HUES6 (cell line): ENCODE measurements at regions not wholly inside any gene's neighbourhood (a gene's known extent, or its start where the extent isn't known, plus 50 kb on each side); places are given as distances from the start of the nearest gene placed in this dataset.

Source experiments
- H3K27ac ChIP-seq: 2 replicates; pipeline ENCODE4 v1.7.0; 2013; ENCODE audit warnings: low read depth, mild to moderate bottlenecking, low read length, inconsistent platforms
- H3K27me3 ChIP-seq: 2 replicates; pipeline ENCODE4 v1.6.1; 2013; ENCODE audit warnings: low read length; ENCODE audit not compliant: control insufficient read depth, insufficient read depth
- H3K36me3 ChIP-seq: 2 replicates; pipeline ENCODE4 v1.6.1; 2013; ENCODE audit warnings: low read length; ENCODE audit not compliant: control insufficient read depth, insufficient read depth
- H3K4me1 ChIP-seq: 2 replicates; pipeline ENCODE4 v1.6.1; 2013; ENCODE audit warnings: low read length; ENCODE audit not compliant: control insufficient read depth, insufficient read depth
- H3K4me3 ChIP-seq: 2 replicates; pipeline ENCODE4 v1.5.1; 2013; ENCODE audit warnings: low read depth, low read length
- H3K9ac ChIP-seq: one replicate; pipeline ENCODE4 v1.6.1; 2013; ENCODE audit warnings: mild to moderate bottlenecking, low read length
- H3K9me3 ChIP-seq: 2 replicates; pipeline ENCODE4 v1.6.1; 2013; ENCODE audit warnings: low read depth, low read length; ENCODE audit not compliant: control insufficient read depth, insufficient read depth

- Histone ChIP-seq H3K4me1 (peaks cover 11% of the 10 kb centered on the region; the same call in 1 of the 2 replicates), H3K36me3 (no peaks in the 10 kb centered on the region), H3K27me3 (no peaks in the 10 kb centered on the region), H3K9me3 (peaks cover 2% of the 10 kb centered on the region; the same call in 1 of the 2 replicates), H3K4me3 (no peak overlapping the region), H3K27ac (no peak overlapping the region), H3K9ac (no peak overlapping the region)
Measured at GRCh38 chr1:8184301-8184700, 133.6 kb upstream of the SLC45A1 start.

GRCh38 chr1:8182034-8182761, 135.7 kb upstream of the SLC45A1 start:
- Histone ChIP-seq H3K4me1 (peaks cover 11% of the 10 kb centered on the region; the same call in 1 of the 2 replicates), H3K4me3 (no peak overlapping the region), H3K27ac (no peak overlapping the region), H3K36me3 (no peaks in the 10 kb centered on the region), H3K27me3 (no peaks in the 10 kb centered on the region), H3K9ac (no peak overlapping the region), H3K9me3 (peaks cover 12% of the 10 kb centered on the region)

GRCh38 chr1:8179132-8179793, 138.7 kb upstream of the SLC45A1 start:
- H3K9me3 ChIP-seq: peaks cover 12% of the 10 kb centered on the region
- no peaks in the 10 kb centered on the region for H3K36me3 ChIP-seq
- H3K4me1 ChIP-seq: peaks cover 11% of the 10 kb centered on the region; the same call in 1 of the 2 replicates
- H3K27me3 ChIP-seq: no peaks in the 10 kb centered on the region
- H3K9ac ChIP-seq: no peak overlapping the region
- H3K4me3 ChIP-seq: no peak overlapping the region
- H3K27ac ChIP-seq: no peak overlapping the region

- no peak overlapping the region for H3K9ac ChIP-seq
- H3K4me1 ChIP-seq: no peaks in the 10 kb centered on the region
- no peak overlapping the region for H3K27ac ChIP-seq
- H3K36me3 ChIP-seq: no peaks in the 10 kb centered on the region
- peaks cover 12% of the 10 kb centered on the region for H3K9me3 ChIP-seq
- no peaks in the 10 kb centered on the region for H3K27me3 ChIP-seq
- H3K4me3 ChIP-seq: no peak overlapping the region
Measured at GRCh38 chr1:8176279-8176678, 141.6 kb upstream of the SLC45A1 start.

GRCh38 chr1:8174807-8175206, 143.1 kb upstream of the SLC45A1 start:
- peaks cover 12% of the 10 kb centered on the region for H3K9me3 ChIP-seq
- no peak overlapping the region for H3K27ac ChIP-seq
- no peaks in the 10 kb centered on the region for H3K36me3 ChIP-seq
- no peak overlapping the region for H3K4me3 ChIP-seq
- no peaks in the 10 kb centered on the region for H3K27me3 ChIP-seq
- peaks cover 4% of the 10 kb centered on the region for H3K4me1 ChIP-seq
- no peak overlapping the region for H3K9ac ChIP-seq

- Histone ChIP-seq H3K4me1 (peaks cover 22% of the 10 kb centered on the region), H3K9ac (no peak overlapping the region), H3K9me3 (no peaks in the 10 kb centered on the region), H3K36me3 (no peaks in the 10 kb centered on the region), H3K27me3 (no peaks in the 10 kb centered on the region), H3K4me3 (no peak overlapping the region), H3K27ac (no peak overlapping the region)
Measured at GRCh38 chr1:8171751-8172464, 145.8 kb upstream of the ERRFI1 start.

GRCh38 chr1:8170059-8170835, 144.1 kb upstream of the ERRFI1 start:
- Histone ChIP-seq H3K9ac (no peak overlapping the region), H3K4me3 (no peak overlapping the region)

GRCh38 chr1:8169364-8170058, 143.4 kb upstream of the ERRFI1 start:
- Histone ChIP-seq H3K4me1 (peaks cover 32% of the 10 kb centered on the region), H3K9me3 (no peaks in the 10 kb centered on the region), H3K27ac (no peak overlapping the region), H3K9ac (no peak overlapping the region), H3K4me3 (no peak overlapping the region), H3K36me3 (no peaks in the 10 kb centered on the region), H3K27me3 (no peaks in the 10 kb centered on the region)

More at GRCh38 chr1:8170059-8170835, 144.1 kb upstream of the ERRFI1 start:
- H3K27me3 ChIP-seq: no peaks in the 10 kb centered on the region
- H3K9me3 ChIP-seq: no peaks in the 10 kb centered on the region
- H3K36me3 ChIP-seq: no peaks in the 10 kb centered on the region
- H3K27ac ChIP-seq: no peak overlapping the region
- peaks cover 32% of the 10 kb centered on the region for H3K4me1 ChIP-seq

GRCh38 chr1:8167936-8168335, 141.8 kb upstream of the ERRFI1 start:
- Histone ChIP-seq H3K27me3 (no peaks in the 10 kb centered on the region), H3K9ac (peak overlapping the region; percentile 10), H3K9me3 (no peaks in the 10 kb centered on the region), H3K4me3 (no peak overlapping the region), H3K36me3 (no peaks in the 10 kb centered on the region), H3K4me1 (peaks cover 32% of the 10 kb centered on the region), H3K27ac (peak overlapping the region; percentile 72)

- H3K27ac ChIP-seq: peak overlapping the region; percentile 65
- H3K4me1 ChIP-seq: peaks cover 32% of the 10 kb centered on the region
- no peaks in the 10 kb centered on the region for H3K36me3 ChIP-seq
- H3K4me3 ChIP-seq: no peak overlapping the region
- no peaks in the 10 kb centered on the region for H3K27me3 ChIP-seq
- no peaks in the 10 kb centered on the region for H3K9me3 ChIP-seq
- H3K9ac ChIP-seq: peak overlapping the region; percentile 58
Measured at GRCh38 chr1:8166406-8166805, 140.3 kb upstream of the ERRFI1 start.
